ENCODE measurements at regions not wholly inside any gene's neighbourhood (a gene's known extent, or its start where the extent isn't known, plus 50 kb on each side); places are given as distances from the start of the nearest gene placed in this dataset.

- DNase-seq (no peak), ATAC-seq (no peak)
- intact Hi-C loops (cut with DNase I): no loop called here
- Histone ChIP-seq H3K36me3 (no peaks in the 10 kb centered on the region), H3K4me1 (no peaks in the 10 kb centered on the region), H3K4me3 (no peak overlapping the region), H3K9me3 (no peaks in the 10 kb centered on the region), H3K27ac (no peak overlapping the region), H3K27me3 (no peaks in the 10 kb centered on the region)
- TF ChIP-seq, protein P1, sequence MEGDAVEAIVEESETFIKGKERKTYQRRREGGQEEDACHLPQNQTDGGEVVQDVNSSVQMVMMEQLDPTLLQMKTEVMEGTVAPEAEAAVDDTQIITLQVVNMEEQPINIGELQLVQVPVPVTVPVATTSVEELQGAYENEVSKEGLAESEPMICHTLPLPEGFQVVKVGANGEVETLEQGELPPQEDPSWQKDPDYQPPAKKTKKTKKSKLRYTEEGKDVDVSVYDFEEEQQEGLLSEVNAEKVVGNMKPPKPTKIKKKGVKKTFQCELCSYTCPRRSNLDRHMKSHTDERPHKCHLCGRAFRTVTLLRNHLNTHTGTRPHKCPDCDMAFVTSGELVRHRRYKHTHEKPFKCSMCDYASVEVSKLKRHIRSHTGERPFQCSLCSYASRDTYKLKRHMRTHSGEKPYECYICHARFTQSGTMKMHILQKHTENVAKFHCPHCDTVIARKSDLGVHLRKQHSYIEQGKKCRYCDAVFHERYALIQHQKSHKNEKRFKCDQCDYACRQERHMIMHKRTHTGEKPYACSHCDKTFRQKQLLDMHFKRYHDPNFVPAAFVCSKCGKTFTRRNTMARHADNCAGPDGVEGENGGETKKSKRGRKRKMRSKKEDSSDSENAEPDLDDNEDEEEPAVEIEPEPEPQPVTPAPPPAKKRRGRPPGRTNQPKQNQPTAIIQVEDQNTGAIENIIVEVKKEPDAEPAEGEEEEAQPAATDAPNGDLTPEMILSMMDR (IDR thresholded peaks at IDR 0.05): no peak
These were observed 251.9 kb upstream of the ATXN7L3B start for GRCh38 chr12:74285773-74286172.

DNA sequence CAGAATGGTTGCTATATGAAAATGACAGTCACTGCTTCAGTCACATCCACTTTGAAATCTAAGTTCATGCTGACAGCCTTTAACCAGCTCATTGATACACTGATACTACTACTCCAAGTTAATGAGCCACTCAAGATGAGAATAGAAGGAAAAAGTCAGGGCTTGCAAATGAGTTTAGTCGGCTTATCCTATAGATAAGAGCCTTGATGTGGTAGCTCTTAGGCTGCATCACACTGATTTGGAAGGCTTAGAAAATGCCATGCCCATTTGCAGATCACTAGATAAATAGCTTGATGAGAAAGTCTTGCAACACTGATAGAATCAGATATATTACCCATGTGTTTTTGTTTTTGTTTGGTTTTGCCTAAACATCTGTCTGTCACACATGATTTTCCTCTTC lies 251.4 kb upstream of the ATXN7L3B start:
- TF ChIP-seq, protein P1 (IDR thresholded peaks at IDR 0.05): no peak

DNA sequence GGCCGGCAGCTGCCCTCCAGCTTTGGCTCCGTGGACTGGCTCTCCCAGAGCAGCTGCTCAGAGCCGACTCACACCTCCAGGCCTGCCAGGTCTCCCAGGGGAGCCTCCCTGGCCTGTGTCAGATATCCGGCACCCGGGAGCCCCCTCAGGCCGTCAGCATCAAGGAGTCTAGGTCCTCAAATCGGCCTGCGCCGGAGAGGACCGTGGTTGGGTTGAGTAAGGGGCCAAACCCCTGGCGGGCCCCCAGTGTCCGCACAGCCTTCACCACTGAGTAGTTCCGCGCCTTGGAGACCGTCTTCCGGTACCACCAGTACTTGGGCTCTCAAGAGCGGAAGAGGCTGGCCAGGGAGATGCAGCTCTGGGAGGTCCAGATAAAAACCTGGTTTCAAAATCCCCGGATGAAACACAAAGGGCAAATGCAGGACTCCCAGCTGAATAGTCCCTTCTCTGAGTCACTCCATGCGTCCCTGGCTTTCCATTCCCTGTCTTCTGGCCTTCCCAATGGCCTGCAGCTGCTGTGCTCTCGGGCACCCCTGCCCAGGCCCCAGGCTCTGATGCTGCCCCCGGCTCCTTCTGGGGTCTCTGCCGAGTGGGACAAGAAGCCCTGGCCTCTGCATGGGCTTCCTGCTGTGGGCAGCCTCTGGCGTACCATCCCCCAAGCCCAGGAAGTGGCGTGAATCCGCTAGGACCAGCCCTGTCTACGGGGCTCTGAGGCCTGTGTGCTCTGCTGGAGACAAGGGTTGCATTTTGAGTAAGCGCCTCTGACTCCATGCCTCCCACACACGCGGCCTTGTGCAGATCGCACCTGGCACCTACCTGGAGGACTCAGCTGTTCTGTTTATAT lies 245.1 kb upstream of the ATXN7L3B start:
- intact Hi-C loops (cut with DNase I): no loop called here
- ATAC-seq (no peak), DNase-seq (peak in 1 of 4 donors; percentile 73)
- no peaks in the 10 kb centered on the region for H3K4me1 ChIP-seq
- no peaks in the 10 kb centered on the region for H3K36me3 ChIP-seq
- H3K4me3 ChIP-seq: no peak overlapping the region
- H3K9me3 ChIP-seq: peaks cover 0 to 3% of the 10 kb centered on the region in 2 donors
- TF ChIP-seq, protein P1 (IDR thresholded peaks at IDR 0.05): no peak
- H3K27ac ChIP-seq: no peak overlapping the region
- H3K27me3 ChIP-seq: no peaks in the 10 kb centered on the region

More for the DNA sequence above, 251.4 kb upstream of the ATXN7L3B start:
- no peak for DNase-seq
- no peaks in the 10 kb centered on the region for H3K4me1 ChIP-seq
- intact Hi-C loops (cut with DNase I): no loop called here
- H3K27me3 ChIP-seq: no peaks in the 10 kb centered on the region
- H3K9me3 ChIP-seq: no peaks in the 10 kb centered on the region
- H3K27ac ChIP-seq: no peak overlapping the region
- no peaks in the 10 kb centered on the region for H3K36me3 ChIP-seq
- no peak for ATAC-seq
- H3K4me3 ChIP-seq: no peak overlapping the region

- peaks cover 0 to 3% of the 10 kb centered on the region in 2 donors for H3K9me3 ChIP-seq
- H3K36me3 ChIP-seq: no peaks in the 10 kb centered on the region
- H3K27ac ChIP-seq: no peak overlapping the region
- ATAC-seq (no peak), DNase-seq (peak in 1 of 4 donors; percentile 45)
- no peaks in the 10 kb centered on the region for H3K4me1 ChIP-seq
- TF ChIP-seq, protein P1 (IDR thresholded peaks at IDR 0.05): no peak
- H3K27me3 ChIP-seq: no peaks in the 10 kb centered on the region
- no peak overlapping the region for H3K4me3 ChIP-seq
- intact Hi-C loops (cut with DNase I): no loop called here
These were observed 243.9 kb upstream of the ATXN7L3B start for GRCh38 chr12:74293689-74294131.

- Histone ChIP-seq H3K4me3 (no peak overlapping the region), H3K4me1 (no peaks in the 10 kb centered on the region), H3K27me3 (no peaks in the 10 kb centered on the region), H3K36me3 (no peaks in the 10 kb centered on the region), H3K9me3 (no peaks in the 10 kb centered on the region), H3K27ac (no peak overlapping the region)
- ATAC-seq (peak; percentile 68), DNase-seq (peak in 2 of 4 donors; percentile 1 to 41)
- intact Hi-C loops (cut with DNase I): no loop called here
- TF ChIP-seq, protein P1 (IDR thresholded peaks at IDR 0.05): no peak
These were observed 220.5 kb upstream of the ATXN7L3B start for GRCh38 chr12:74317078-74317601.
